ENCODE measurements at regions not wholly inside any gene's neighbourhood (a gene's known extent, or its start where the extent isn't known, plus 50 kb on each side); places are given as distances from the start of the nearest gene placed in this dataset.

DNA sequence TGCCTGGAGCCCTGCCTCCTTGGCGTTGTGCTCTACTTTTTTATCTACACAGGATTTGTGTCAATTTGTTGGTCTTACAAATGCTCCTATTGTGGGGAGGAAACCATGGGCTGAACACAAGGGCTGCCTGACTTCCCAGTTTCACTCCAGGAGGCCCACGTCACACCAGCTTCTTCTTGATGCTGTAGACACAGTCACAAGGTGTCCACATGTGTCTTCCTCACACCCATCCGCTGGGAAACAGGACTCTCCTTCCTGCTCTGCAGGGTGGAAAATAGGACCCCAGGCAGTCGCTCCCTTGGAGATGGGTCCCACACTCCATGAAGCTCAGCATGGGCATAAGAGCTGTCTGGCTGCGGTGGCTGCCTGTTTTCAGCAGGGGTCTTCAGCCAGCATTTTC is 468.2 kb downstream of the EPHA4 start:
- H3K4me1 ChIP-seq = no peaks in the 10 kb centered on the region
- H3K4me3 ChIP-seq = no peak overlapping the region
- intact Hi-C loops (cut with DNase I; ENCODE audit: low total_unique reads) (no loop called here), in situ Hi-C loops (cut with MboI; ENCODE audit: low pct_ligation_motif_present in 1 of 4, low pct_unique_long_range_greater_than_20kb in 1 of 4, low sequenced_read_pairs in 3 of 4) (no loop called here)
- H3K27me3 ChIP-seq = no peaks in the 10 kb centered on the region
- no peaks in the 10 kb centered on the region for H3K9me3 ChIP-seq
- H3K27ac ChIP-seq = no peak overlapping the region
- TF ChIP-seq POLR2A (IDR thresholded peaks at IDR 0.05) (no peak), POLR2AphosphoS5 (IDR thresholded peaks at IDR 0.05) (no peak), EP300 (IDR thresholded peaks at IDR 0.05; ENCODE audit: low read depth) (no peak)
- TF ChIP-seq, protein P1, sequence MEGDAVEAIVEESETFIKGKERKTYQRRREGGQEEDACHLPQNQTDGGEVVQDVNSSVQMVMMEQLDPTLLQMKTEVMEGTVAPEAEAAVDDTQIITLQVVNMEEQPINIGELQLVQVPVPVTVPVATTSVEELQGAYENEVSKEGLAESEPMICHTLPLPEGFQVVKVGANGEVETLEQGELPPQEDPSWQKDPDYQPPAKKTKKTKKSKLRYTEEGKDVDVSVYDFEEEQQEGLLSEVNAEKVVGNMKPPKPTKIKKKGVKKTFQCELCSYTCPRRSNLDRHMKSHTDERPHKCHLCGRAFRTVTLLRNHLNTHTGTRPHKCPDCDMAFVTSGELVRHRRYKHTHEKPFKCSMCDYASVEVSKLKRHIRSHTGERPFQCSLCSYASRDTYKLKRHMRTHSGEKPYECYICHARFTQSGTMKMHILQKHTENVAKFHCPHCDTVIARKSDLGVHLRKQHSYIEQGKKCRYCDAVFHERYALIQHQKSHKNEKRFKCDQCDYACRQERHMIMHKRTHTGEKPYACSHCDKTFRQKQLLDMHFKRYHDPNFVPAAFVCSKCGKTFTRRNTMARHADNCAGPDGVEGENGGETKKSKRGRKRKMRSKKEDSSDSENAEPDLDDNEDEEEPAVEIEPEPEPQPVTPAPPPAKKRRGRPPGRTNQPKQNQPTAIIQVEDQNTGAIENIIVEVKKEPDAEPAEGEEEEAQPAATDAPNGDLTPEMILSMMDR (IDR thresholded peaks at IDR 0.05) = no peak
- no peaks in the 10 kb centered on the region for H3K36me3 ChIP-seq
- 20 to 86% methylated on average over 1 to 4 of the region's 5 CpGs for WGBS, 2 donors (ENCODE audit: low coverage in 1 of 2)
- no peak for DNase-seq

DNA sequence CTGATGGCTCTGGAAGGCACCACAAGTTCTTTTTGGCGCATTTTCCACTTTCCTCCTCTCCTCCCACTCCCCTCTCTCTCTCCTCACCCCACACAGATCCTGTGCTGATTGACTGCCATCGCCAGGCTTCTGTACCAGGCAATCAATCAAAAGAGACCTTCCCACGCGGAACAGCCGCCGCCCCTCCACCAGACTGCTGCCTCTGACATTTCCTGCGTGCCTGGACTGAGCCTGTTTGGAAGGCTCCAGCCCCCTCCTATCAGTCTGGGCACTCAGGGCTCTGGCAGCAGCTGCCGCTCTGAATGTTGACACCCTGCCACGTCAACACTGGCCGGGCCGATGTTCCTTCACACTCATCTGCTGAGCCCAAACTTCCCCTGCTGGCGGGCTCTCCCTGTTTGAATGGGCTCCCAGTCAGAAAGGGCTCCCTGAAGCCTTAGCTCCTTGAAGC is 467.7 kb downstream of the EPHA4 start:
- Histone ChIP-seq H3K27ac (no peak overlapping the region), H3K4me3 (no peak overlapping the region), H3K36me3 (no peaks in the 10 kb centered on the region), H3K9me3 (no peaks in the 10 kb centered on the region), H3K27me3 (no peaks in the 10 kb centered on the region), H3K4me1 (no peaks in the 10 kb centered on the region)
- DNase-seq = no peak
- TF ChIP-seq, protein P1 (IDR thresholded peaks at IDR 0.05) = no peak
- TF ChIP-seq EP300 (IDR thresholded peaks at IDR 0.05; ENCODE audit: low read depth) = no peak
- TF ChIP-seq POLR2AphosphoS5 (IDR thresholded peaks at IDR 0.05) = no peak
- TF ChIP-seq POLR2A (IDR thresholded peaks at IDR 0.05) = no peak
- in situ Hi-C loops (cut with MboI; ENCODE audit: low pct_ligation_motif_present in 1 of 4, low pct_unique_long_range_greater_than_20kb in 1 of 4, low sequenced_read_pairs in 3 of 4) = no loop called here
- WGBS, 2 donors (ENCODE audit: low coverage in 1 of 2) = 52 to 56% methylated on average over 2 to 12 of the region's 12 CpGs
- intact Hi-C loops (cut with DNase I; ENCODE audit: low total_unique reads) = no loop called here

DNA sequence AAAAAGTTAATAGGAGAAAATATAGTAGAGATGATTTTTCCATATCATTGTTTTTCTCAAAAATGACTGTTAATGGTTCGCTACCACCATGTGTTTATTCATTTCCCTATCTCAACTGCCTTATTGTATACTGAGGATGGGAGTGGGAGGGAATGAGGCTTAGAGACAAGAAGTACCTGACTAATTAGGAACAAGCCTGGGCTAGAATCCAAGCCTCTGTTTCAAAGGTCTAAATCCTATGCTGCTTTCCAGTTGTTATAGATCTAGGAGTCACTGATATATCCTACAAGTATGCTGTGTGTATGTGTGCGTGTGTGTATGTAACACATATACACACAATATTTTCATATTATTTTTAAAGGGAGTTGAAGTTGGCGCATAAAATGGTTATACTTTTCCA is 465.9 kb downstream of the EPHA4 start:
- no peaks in the 10 kb centered on the region for H3K9me3 ChIP-seq
- WGBS, 2 donors (ENCODE audit: low coverage in 1 of 2) = 91 to 94% methylated on average over 3 of the region's 3 CpGs
- intact Hi-C loops (cut with DNase I; ENCODE audit: low total_unique reads) = no loop called here
- H3K4me3 ChIP-seq = no peak overlapping the region
- no peak for DNase-seq
- in situ Hi-C loops (cut with MboI; ENCODE audit: low pct_ligation_motif_present in 1 of 4, low pct_unique_long_range_greater_than_20kb in 1 of 4, low sequenced_read_pairs in 3 of 4) = no loop called here
- H3K4me1 ChIP-seq = no peaks in the 10 kb centered on the region
- no peak overlapping the region for H3K27ac ChIP-seq
- TF ChIP-seq, protein P1 (IDR thresholded peaks at IDR 0.05) = no peak
- TF ChIP-seq EP300 (IDR thresholded peaks at IDR 0.05; ENCODE audit: low read depth) (no peak), POLR2A (IDR thresholded peaks at IDR 0.05) (no peak), POLR2AphosphoS5 (IDR thresholded peaks at IDR 0.05) (no peak)
- H3K36me3 ChIP-seq = no peaks in the 10 kb centered on the region
- no peaks in the 10 kb centered on the region for H3K27me3 ChIP-seq

DNA sequence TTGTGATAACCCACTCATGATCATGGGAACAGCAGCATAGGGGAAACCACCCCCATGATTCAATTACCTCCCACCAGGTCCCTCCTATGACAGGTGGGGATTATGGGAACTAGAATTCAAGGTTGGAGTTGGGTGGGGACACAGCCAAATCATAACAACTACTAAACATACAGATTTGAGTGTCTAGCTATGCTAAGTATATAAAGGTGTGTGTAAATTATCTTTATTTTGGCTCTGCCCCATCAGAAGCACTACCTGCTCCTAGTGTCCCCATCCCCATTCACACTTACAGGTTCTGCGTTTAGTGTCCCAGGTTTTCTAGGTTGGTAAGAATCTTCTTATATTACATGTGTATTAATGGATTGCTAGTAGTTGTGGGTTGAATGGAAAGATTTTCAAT is 464.7 kb downstream of the EPHA4 start:
- in situ Hi-C loops (cut with MboI; ENCODE audit: low pct_ligation_motif_present in 1 of 4, low pct_unique_long_range_greater_than_20kb in 1 of 4, low sequenced_read_pairs in 3 of 4) (no loop called here), intact Hi-C loops (cut with DNase I; ENCODE audit: low total_unique reads) (no loop called here)
- Histone ChIP-seq H3K4me1 (no peaks in the 10 kb centered on the region), H3K9me3 (no peaks in the 10 kb centered on the region), H3K27me3 (no peaks in the 10 kb centered on the region), H3K36me3 (no peaks in the 10 kb centered on the region), H3K4me3 (no peak overlapping the region), H3K27ac (no peak overlapping the region)
- no peak for TF ChIP-seq POLR2A (IDR thresholded peaks at IDR 0.05)
- TF ChIP-seq POLR2AphosphoS5 (IDR thresholded peaks at IDR 0.05) = no peak
- TF ChIP-seq EP300 (IDR thresholded peaks at IDR 0.05; ENCODE audit: low read depth) = no peak
- TF ChIP-seq, protein P1 (IDR thresholded peaks at IDR 0.05) = no peak
- no peak for DNase-seq
- 27 to 50% methylated on average over 1 of the region's 1 CpG for WGBS, 2 donors (ENCODE audit: low coverage in 1 of 2)

Measured in transverse colon (tissue), 4 donors.